Coronary artery (tissue), 2 donors: ENCODE measurements at regions not wholly inside any gene's neighbourhood (a gene's known extent, or its start where the extent isn't known, plus 50 kb on each side); places are given as distances from the start of the nearest gene placed in this dataset.

Experiments used
- DNase-seq: peaks from one replicate; pipeline ENCODE4 v3.0.0-alpha.2; 2017; ENCODE audit warnings: low spot score
- H3K27ac ChIP-seq, 2 donors: fragments of 200-600 bp; sonication (generic); one replicate each; pipeline ENCODE4 v1.5.1; 2016 to 2019
- H3K4me3 ChIP-seq: fragments of 200-600 bp; sonication (generic); 2 replicates; pipeline ENCODE4 v1.5.1; 2016; ENCODE audit warnings: mild to moderate bottlenecking, moderate library complexity
- CTCF ChIP-seq: fragments of 200-600 bp; sonication (generic); IDR thresholded peaks from one replicate; pipeline ENCODE4 v1.5.1; 2019; ENCODE audit warnings: antibody characterized with exemption

GRCh38 chr6:26214803-26215584, 127.8 kb downstream of the HFE start:
- peak overlapping the region in 1 of 2 donors; percentile 93 for H3K27ac ChIP-seq
- DNase-seq = no peak
- no peak for TF ChIP-seq CTCF

GRCh38 chr6:26215585-26216358, 128.5 kb downstream of the HFE start:
- no peak for TF ChIP-seq CTCF
- H3K27ac ChIP-seq = peak overlapping the region; percentile 88 to 93
- H3K4me3 ChIP-seq = peak overlapping the region; percentile 68
- DNase-seq = no peak

More at GRCh38 chr6:26214803-26215584, 127.8 kb downstream of the HFE start:
- peak overlapping the region; percentile 68 for H3K4me3 ChIP-seq

GRCh38 chr6:26216359-26216885, 129.2 kb downstream of the HFE start:
- peak; percentile 87 for DNase-seq
- Histone ChIP-seq H3K4me3 (peak overlapping the region; percentile 68), H3K27ac (peak overlapping the region; percentile 88 to 93)
- TF ChIP-seq CTCF = no peak

GRCh38 chr6:26216886-26217713, 129.9 kb downstream of the HFE start:
- DNase-seq = peak; percentile 93

GRCh38 chr6:26217714-26218075, 130.5 kb downstream of the HFE start:
- Histone ChIP-seq H3K27ac (peak overlapping the region; percentile 88 to 93), H3K4me3 (peak overlapping the region; percentile 68)
- DNase-seq = no peak
- no peak for TF ChIP-seq CTCF

More at GRCh38 chr6:26216886-26217713, 129.9 kb downstream of the HFE start:
- H3K4me3 ChIP-seq = peak overlapping the region; percentile 68
- H3K27ac ChIP-seq = peak overlapping the region; percentile 88 to 93
- TF ChIP-seq CTCF = peak; percentile 20

- TF ChIP-seq CTCF = no peak
- Histone ChIP-seq H3K4me3 (no peak overlapping the region), H3K27ac (no peak overlapping the region)
- no peak for DNase-seq
These were observed 131.6 kb downstream of the HFE start for GRCh38 chr6:26218824-26219223.
